GM18909 (cell line): ENCODE measurements at regions not wholly inside any gene's neighbourhood (a gene's known extent, or its start where the extent isn't known, plus 50 kb on each side); places are given as distances from the start of the nearest gene placed in this dataset.
"Not testable (repeated sequence)": the region's sequence is repeated elsewhere in the genome, so short reads cannot be mapped to it uniquely, and the experiment has no call there.

Experiments
- ATAC-seq: cut with Tn5 transposase; IDR thresholded peaks from one replicate; pipeline ENCODE4 v1.9.1; 2021; ENCODE audit warnings: mild to moderate bottlenecking; ENCODE audit not compliant: unreplicated experiment, poor library complexity

DNA sequence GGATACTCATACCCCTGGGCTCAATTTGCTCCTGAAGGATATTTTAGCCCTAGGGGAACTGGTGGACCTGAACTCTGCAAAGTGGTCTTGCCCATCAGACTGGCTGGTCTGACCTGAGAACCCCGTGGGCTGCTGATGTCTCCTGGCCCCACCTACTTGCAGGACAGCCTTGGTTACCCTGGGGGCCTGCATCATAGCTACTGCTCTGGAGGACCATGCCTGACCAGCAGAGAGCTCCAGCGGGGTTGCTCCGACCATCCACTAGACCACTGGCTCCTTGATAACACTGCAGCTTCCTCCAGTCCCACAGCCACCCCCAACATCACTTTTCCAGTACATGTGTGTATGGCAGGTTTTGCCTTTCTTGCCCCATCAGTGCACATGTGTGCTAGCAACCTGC, 331.6 kb upstream of the BRINP3 start:
- ATAC-seq, result no peak

GRCh38 chr1:190812996-190813395, 335.3 kb upstream of the BRINP3 start:
- no peak for ATAC-seq

- ATAC-seq, result no peak
Measured at GRCh38 chr1:190832511-190832910, 354.8 kb upstream of the BRINP3 start.

GRCh38 chr1:190835658-190836057, 358.0 kb upstream of the BRINP3 start:
- ATAC-seq, result no peak

- not testable (repeated sequence) for ATAC-seq
Measured at GRCh38 chr1:190837200-190837599, 359.5 kb upstream of the BRINP3 start.

DNA sequence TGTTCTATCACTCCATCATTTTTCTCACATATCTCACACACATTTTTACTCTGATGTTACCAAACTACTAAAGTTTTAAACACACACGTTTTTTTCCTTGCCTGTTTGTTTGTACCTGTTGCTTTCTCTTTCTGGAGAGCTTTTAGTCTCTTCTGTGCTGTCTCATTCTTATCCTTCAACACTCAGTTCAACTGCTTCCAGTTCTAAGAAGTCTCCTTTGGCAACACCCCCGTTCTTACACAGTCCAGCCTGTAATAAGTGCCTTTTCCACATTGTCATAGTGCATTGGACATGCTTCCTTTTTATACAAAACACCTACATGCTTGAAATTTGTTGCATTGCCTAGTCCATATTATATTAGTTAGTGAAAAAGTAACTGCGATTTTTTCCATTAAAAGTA, 360.2 kb upstream of the BRINP3 start:
- ATAC-seq, result no peak

GRCh38 chr1:190847166-190847565, 369.5 kb upstream of the BRINP3 start:
- ATAC-seq, result no peak

GRCh38 chr1:190849346-190849745, 371.7 kb upstream of the BRINP3 start:
- ATAC-seq, result no peak

GRCh38 chr1:190852611-190853010, 374.9 kb upstream of the BRINP3 start:
- no peak for ATAC-seq

DNA sequence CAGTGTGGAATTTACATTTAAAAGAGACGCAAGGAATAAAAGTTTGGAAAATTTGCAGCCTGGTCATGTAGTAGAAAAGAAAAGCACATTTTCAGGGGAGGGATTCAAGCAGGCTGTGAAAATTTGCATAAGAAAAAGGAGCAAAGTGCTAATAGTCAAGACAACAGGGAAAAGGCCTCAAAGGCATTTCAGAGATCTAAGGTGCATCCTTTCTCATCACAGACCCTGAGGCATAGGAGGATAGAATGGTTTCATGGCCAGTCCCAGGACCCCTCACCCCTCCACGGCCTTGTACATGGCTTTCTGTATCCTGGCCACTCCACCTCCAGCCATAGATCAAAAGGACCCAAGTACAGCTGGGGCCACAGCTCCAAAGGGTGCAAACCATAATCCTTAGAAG, 380.5 kb upstream of the BRINP3 start:
- no peak for ATAC-seq

GRCh38 chr1:190864013-190864641, 386.5 kb upstream of the BRINP3 start:
- no peak for ATAC-seq

DNA sequence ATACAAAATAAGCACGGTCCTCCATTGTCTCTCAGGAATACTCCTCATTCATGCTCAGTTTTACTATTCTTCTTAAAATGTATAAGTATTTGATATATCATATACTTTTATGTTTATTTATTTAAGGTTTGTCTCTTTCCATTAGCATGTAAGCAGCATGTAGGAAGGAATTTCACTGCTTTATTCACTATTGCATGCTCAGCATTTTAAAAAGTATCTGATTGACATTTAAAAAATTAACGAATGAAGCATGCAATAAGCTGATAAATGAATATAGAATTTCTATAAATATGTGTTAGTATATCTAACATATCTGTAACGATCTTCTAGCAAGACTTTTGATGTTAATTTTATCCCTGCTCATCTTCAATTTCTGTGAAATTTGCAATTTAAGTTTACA, 402.7 kb upstream of the BRINP3 start:
- ATAC-seq, result no peak

- ATAC-seq, result no peak
Measured at GRCh38 chr1:190881064-190881463, 403.4 kb upstream of the BRINP3 start.

GRCh38 chr1:190897233-190897632, 419.6 kb upstream of the BRINP3 start:
- no peak for ATAC-seq

DNA sequence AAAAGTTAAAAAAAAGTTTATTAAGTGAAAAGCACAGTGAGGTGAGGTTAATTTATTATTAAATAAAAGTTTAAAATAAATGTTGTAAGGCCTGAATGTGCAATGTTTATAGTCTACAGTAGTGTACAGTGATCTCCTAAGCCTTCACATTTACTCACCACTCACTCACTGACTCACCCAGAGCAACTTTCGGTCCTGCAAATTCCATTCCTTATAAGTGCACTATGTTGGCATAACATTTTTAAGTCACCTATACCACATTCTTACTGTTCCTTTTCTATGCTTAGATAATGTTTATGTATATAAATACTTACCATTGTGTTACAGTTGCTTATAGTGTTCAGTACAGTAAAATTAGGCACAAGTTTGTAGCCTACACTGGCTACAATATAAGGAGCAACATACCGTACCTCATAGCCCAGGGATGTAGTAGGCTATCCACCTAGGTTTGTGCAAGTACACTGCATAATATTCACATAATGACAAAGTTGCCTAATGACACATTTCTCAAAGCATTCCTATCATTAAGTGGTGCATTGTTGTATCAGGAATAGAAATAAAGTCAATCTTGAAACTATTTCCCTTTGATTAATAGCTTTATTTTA, 426.5 kb upstream of the BRINP3 start:
- no peak for ATAC-seq

GRCh38 chr1:190906206-190906725, 428.6 kb upstream of the BRINP3 start:
- no peak for ATAC-seq

DNA sequence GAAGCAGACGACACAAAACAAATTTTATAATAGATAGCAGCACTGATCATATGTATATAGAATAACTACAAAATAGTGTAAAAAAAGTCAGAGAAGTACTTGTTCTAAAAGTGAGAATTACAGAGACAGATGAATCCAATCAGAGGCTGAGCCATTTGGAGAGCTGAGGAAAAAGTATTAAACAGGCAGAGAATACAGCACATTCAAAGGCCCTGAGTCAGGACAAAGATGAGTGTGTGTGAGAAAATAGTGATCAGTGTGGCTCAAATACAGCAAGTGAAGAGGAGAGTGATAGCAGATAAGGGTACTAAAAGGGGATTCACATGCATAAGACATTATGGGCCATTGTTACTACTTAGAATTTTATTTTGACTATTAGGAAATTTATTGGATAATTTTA, 430.6 kb upstream of the BRINP3 start:
- ATAC-seq, result no peak

- no peak for ATAC-seq
Measured at GRCh38 chr1:190908691-190909090, 431.0 kb upstream of the BRINP3 start.

DNA sequence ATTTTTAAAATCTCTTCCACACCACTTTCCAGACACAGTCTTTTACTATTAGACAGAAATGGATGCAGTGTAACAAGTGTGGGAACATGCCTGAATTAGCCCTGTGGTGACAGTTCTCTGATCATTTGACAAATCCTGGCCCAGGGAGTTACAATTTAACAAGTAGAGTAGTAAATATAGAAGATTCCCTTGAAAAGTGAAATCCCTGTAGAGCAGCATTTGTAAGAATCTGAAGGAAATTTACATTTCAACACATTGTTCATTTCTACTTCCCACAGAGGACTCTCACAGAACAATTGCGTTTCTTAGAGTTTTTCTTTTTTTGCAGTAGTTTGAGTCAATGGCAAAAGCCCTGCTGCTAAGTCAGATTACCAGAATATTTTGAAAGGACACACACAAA, 458.3 kb upstream of the BRINP3 start:
- ATAC-seq, result no peak

DNA sequence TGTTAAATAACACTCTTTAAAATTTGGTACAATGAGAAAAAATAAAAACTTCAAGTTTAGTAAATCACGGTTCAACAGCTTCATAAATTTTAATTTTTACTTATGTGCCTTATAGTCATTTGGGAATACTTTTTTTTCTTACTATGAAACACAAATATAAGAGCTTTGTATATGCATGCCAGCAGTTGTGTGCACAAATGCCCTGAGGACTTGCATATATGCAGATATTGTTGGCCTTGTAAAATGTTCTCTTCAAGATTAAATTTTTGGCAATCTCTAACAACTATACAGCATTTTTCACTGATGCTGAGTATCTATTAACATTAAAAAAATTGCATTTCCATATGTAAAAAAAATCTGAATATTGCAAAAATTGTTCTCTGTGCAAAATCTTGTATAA, 458.7 kb upstream of the BRINP3 start:
- ATAC-seq, result no peak

- no peak for ATAC-seq
Measured at GRCh38 chr1:190940951-190941350, 463.3 kb upstream of the BRINP3 start.

DNA sequence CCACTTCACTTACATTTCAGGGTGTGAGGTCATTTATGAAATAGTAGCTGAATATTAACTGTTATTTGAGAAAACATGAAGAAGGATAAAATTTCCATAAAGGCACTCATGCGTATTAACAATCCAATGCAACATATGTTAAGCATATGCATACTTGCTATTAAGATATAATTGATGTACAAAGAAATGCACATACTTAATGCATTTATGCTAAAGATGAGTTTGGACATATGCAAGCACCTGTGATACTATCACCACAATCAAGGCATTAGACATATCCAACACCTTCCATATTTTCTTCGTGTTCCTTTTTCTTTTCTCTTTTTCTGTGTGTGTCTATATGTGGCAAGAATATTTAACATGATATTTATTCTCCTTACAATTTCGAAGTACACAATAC, 464.8 kb upstream of the BRINP3 start:
- ATAC-seq, result no peak
